ENCODE measurements at regions not wholly inside any gene's neighbourhood (a gene's known extent, or its start where the extent isn't known, plus 50 kb on each side); places are given as distances from the start of the nearest gene placed in this dataset.

DNA sequence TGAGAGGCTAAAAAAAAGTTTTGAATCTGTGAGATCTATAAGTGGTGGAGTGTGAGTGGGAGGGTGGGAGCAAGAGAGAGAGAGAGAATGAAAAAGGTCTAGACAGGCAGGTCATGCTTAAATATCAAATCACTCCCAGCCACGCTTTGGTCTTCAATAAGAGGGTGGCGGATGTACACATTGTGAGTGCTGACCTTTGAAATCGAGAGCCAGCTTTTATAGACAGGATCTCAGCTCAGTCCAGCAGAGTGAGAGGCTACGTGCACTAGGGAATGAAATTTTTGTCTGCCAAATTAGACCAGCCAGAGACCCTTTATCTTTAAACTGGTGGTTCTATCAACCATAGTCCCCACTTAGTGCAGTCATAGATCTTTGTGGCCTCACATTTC is 342.3 kb upstream of the PROK2 start:
- Histone ChIP-seq H3K9me3 (ENCODE audit: control insufficient read depth, low read length) (no peaks in the 10 kb centered on the region), H3K27ac (ENCODE audit: insufficient read depth, low read length, poor library complexity, severe bottlenecking) (no peak overlapping the region), H3K27me3 (replicated peaks; ENCODE audit: control insufficient read depth, insufficient read depth, low read length, poor library complexity, severe bottlenecking) (no peaks in the 10 kb centered on the region), H3K4me1 (ENCODE audit: control insufficient read depth, insufficient read depth, low read length, poor library complexity, severe bottlenecking) (no peaks in the 10 kb centered on the region), H3K4me3 (ENCODE audit: insufficient read depth, low read depth, low read length, poor library complexity, severe bottlenecking) (no peak overlapping the region), H3K36me3 (ENCODE audit: control insufficient read depth, insufficient read depth, low read length) (no peaks in the 10 kb centered on the region)
- no peak for DNase-seq

DNA sequence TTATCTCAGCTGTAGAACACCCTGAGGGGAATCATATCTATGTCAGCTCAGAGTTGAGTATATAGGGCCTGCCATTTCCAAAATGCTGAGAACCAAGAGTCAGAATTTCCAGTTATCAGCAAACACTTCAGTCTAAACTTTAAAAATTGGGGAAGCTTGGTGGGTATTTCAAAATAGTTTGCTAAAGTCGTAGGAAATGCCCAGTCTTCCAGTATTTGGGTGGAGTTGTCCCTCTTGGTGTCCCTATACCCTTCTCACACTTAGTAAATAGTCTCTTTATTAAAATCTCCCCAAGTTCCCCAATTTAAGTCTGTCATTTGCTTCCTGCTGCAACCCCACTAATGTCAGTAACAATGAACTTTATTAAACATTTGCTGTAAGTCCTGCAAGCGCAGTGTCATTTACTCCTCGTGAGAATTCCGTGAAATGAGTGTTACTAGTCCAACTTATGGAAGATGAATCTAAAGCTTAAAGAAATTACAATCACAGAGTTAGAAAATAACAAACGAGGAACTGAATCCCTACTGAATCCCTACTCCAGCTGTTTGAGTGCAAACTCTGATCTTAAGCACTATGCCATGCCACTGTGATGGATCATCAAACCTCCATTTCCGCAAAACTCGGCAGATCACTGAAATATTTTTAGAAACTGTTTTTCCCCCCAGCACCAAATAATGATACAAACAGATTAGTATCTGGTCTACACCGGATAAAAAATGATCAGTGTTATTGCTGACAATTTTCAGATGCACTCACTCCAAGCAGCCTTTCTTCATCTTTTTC is 341.7 kb upstream of the PROK2 start:
- H3K27ac ChIP-seq (ENCODE audit: insufficient read depth, low read length, poor library complexity, severe bottlenecking), result no peak overlapping the region
- H3K4me1 ChIP-seq (ENCODE audit: control insufficient read depth, insufficient read depth, low read length, poor library complexity, severe bottlenecking), result no peaks in the 10 kb centered on the region
- no peaks in the 10 kb centered on the region for H3K9me3 ChIP-seq (ENCODE audit: control insufficient read depth, low read length)
- H3K36me3 ChIP-seq (ENCODE audit: control insufficient read depth, insufficient read depth, low read length), result no peaks in the 10 kb centered on the region
- H3K4me3 ChIP-seq (ENCODE audit: insufficient read depth, low read depth, low read length, poor library complexity, severe bottlenecking), result no peak overlapping the region
- no peaks in the 10 kb centered on the region for H3K27me3 ChIP-seq (replicated peaks; ENCODE audit: control insufficient read depth, insufficient read depth, low read length, poor library complexity, severe bottlenecking)
- no peak for DNase-seq

DNA sequence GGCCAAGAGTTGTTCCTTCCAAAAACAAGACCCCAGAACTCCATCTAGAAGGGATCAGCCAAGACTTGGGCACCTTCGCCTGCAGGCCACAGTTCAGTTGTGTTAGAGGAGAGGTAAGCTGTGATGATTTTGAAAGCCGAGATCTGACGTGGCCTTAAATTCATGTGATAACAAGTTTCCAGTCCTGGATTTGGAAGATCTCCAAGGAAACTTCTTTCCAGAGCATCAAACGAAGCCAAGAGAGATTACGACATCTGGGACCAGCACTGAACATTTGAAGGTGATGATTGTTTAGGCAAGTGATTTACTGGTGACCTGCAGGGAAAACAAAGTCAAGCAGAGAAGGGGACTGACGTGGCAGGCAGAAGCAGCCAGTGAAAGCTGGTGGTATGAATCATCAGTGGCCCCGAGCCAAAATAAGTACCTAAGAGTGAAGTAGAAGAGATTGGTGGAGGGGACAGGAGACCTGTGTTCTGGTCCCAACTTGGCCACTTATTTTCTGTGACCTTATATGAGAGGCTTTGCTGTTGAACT is 339.0 kb upstream of the PROK2 start:
- Histone ChIP-seq H3K27ac (ENCODE audit: insufficient read depth, low read length, poor library complexity, severe bottlenecking) (no peak overlapping the region), H3K27me3 (replicated peaks; ENCODE audit: control insufficient read depth, insufficient read depth, low read length, poor library complexity, severe bottlenecking) (no peaks in the 10 kb centered on the region), H3K4me1 (ENCODE audit: control insufficient read depth, insufficient read depth, low read length, poor library complexity, severe bottlenecking) (no peaks in the 10 kb centered on the region), H3K36me3 (ENCODE audit: control insufficient read depth, insufficient read depth, low read length) (no peaks in the 10 kb centered on the region), H3K9me3 (ENCODE audit: control insufficient read depth, low read length) (no peaks in the 10 kb centered on the region), H3K4me3 (ENCODE audit: insufficient read depth, low read depth, low read length, poor library complexity, severe bottlenecking) (no peak overlapping the region)
- no peak for DNase-seq

DNA sequence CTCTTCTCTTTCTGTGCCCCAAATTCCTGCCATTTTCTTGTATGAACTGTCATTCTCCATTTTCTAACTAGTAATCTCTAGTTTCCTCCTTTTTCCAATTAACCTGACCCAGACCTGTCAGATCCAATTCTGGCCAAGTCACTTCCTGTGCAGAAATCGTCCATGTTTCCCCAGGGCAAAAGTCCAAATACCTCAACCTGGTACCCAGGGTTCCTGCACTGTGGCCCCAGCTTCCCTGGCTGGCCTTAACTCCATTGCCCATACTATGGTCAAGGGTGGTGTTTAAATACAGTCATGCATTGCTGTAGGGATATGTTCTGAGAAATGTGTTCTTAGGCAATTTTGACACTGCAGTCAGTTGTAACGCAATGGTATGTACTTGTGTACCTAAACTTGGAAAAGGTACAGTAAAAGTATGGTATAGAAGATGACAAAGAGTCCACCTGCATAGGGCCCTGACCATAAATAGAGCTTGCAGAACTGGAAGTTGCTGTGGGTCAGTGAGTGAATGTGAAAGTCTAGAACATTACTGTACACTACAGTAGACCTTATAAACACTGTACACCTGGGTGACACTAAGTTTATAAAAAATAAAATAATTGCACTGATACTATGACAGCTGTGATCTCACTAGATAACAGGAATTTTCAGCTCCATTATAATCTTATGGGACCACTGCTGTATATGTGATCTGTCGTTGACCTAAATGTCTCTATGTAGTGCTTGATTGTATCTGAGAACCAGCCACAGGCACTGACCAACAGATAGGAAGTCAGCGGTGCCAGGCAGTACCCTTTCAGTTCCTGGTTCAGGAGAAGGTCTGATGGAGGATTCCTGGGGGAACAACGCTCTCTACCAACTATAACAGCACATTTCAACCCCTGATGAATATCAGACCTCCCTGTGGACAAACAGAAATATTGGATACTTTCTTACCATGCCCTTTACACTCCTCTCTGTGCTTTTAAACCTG is 336.1 kb upstream of the PROK2 start:
- H3K27ac ChIP-seq (ENCODE audit: insufficient read depth, low read length, poor library complexity, severe bottlenecking), result no peak overlapping the region
- no peak for DNase-seq
- H3K27me3 ChIP-seq (replicated peaks; ENCODE audit: control insufficient read depth, insufficient read depth, low read length, poor library complexity, severe bottlenecking), result no peaks in the 10 kb centered on the region

DNA sequence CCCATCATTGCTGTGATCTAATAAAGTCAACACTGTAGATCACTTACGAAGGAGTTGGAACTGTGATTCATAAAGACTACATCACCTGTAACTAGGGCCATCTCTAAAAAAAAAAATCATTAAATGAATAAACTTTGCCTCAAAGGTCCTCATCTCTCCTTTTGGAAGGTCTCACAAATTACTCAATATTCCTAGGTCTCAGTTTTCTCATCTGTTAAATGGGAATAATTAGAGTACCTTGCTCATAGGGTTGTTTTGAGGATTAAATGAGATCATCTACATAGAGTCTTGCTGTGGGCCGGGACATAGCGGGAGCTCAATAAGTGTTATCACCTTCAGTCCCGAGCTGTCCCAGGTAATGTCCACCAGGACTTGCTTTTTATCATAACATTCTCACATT is 335.1 kb upstream of the PROK2 start:
- no peaks in the 10 kb centered on the region for H3K36me3 ChIP-seq (ENCODE audit: control insufficient read depth, insufficient read depth, low read length)
- no peaks in the 10 kb centered on the region for H3K9me3 ChIP-seq (ENCODE audit: control insufficient read depth, low read length)
- H3K4me1 ChIP-seq (ENCODE audit: control insufficient read depth, insufficient read depth, low read length, poor library complexity, severe bottlenecking), result no peaks in the 10 kb centered on the region
- DNase-seq, result no peak
- H3K4me3 ChIP-seq (ENCODE audit: insufficient read depth, low read depth, low read length, poor library complexity, severe bottlenecking), result no peak overlapping the region
- no peak overlapping the region for H3K27ac ChIP-seq (ENCODE audit: insufficient read depth, low read length, poor library complexity, severe bottlenecking)
- H3K27me3 ChIP-seq (replicated peaks; ENCODE audit: control insufficient read depth, insufficient read depth, low read length, poor library complexity, severe bottlenecking), result no peaks in the 10 kb centered on the region

More for the DNA sequence above, 336.1 kb upstream of the PROK2 start:
- Histone ChIP-seq H3K9me3 (ENCODE audit: control insufficient read depth, low read length) (no peaks in the 10 kb centered on the region), H3K4me3 (ENCODE audit: insufficient read depth, low read depth, low read length, poor library complexity, severe bottlenecking) (no peak overlapping the region), H3K36me3 (ENCODE audit: control insufficient read depth, insufficient read depth, low read length) (no peaks in the 10 kb centered on the region), H3K4me1 (ENCODE audit: control insufficient read depth, insufficient read depth, low read length, poor library complexity, severe bottlenecking) (no peaks in the 10 kb centered on the region)

DNA sequence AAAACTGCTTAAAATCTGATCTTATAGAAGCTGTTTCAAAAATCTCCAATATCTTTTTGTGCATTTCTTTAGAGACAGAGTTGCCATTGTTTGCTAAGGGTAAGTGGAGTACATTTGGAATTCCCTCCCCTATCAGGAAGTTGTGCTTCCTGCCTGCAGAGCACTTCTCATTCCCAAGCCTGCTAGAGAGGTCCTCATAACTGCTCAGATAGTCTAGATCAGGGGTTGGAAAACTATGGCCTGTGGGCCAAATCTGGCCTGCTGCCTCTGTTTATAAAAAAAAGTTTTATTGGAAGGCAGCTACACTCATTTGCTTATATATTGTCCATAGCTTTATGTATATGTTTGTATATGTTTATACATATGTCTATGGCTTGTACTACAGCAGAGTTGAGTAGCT is 333.7 kb upstream of the PROK2 start:
- H3K9me3 ChIP-seq (ENCODE audit: control insufficient read depth, low read length), result no peaks in the 10 kb centered on the region
- no peaks in the 10 kb centered on the region for H3K27me3 ChIP-seq (replicated peaks; ENCODE audit: control insufficient read depth, insufficient read depth, low read length, poor library complexity, severe bottlenecking)
- no peak for DNase-seq
- H3K27ac ChIP-seq (ENCODE audit: insufficient read depth, low read length, poor library complexity, severe bottlenecking), result no peak overlapping the region
- H3K4me1 ChIP-seq (ENCODE audit: control insufficient read depth, insufficient read depth, low read length, poor library complexity, severe bottlenecking), result no peaks in the 10 kb centered on the region
- no peaks in the 10 kb centered on the region for H3K36me3 ChIP-seq (ENCODE audit: control insufficient read depth, insufficient read depth, low read length)
- no peak overlapping the region for H3K4me3 ChIP-seq (ENCODE audit: insufficient read depth, low read depth, low read length, poor library complexity, severe bottlenecking)

DNA sequence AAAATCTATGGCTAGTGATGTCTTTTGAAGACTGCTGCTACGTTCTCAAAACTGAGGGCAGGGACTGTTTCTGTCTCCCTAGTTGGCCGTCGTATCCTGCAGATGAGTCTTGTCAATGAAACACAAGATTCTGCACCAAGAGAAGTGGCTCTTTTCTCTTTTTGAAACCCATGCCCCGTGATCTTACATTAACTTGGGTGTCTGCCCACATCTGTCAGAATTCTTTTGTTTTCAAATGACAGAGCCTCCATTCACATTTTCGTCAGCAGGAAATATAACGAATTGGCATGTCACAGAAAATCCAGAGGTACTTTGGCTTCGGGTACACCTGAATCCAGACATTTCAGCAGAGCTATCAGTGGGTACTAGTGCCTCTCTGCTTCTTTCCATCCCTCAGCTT is 331.3 kb upstream of the PROK2 start:
- DNase-seq, result no peak
- Histone ChIP-seq H3K4me3 (ENCODE audit: insufficient read depth, low read depth, low read length, poor library complexity, severe bottlenecking) (no peak overlapping the region), H3K27ac (ENCODE audit: insufficient read depth, low read length, poor library complexity, severe bottlenecking) (no peak overlapping the region), H3K9me3 (ENCODE audit: control insufficient read depth, low read length) (no peaks in the 10 kb centered on the region), H3K4me1 (ENCODE audit: control insufficient read depth, insufficient read depth, low read length, poor library complexity, severe bottlenecking) (no peaks in the 10 kb centered on the region), H3K27me3 (replicated peaks; ENCODE audit: control insufficient read depth, insufficient read depth, low read length, poor library complexity, severe bottlenecking) (no peaks in the 10 kb centered on the region), H3K36me3 (ENCODE audit: control insufficient read depth, insufficient read depth, low read length) (no peaks in the 10 kb centered on the region)

DNA sequence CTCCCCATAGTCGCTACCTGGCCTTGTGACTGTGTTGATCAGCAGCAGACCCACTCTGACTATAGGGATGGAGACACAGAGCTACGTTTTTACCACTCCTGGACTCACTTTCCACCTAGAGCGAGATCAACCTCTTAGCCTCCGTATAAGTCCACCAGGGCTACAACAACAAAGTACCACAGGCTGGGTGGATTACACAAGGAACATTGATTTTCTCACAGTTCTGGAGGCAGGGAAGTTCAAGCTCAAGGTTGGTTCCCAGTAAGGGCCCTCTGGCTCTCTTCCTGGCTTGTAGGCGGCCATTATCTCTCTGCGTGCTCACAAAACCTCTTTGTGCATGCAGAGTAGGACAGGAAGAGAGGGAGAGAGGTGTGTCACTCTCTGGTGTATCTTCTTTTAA is 330.4 kb upstream of the PROK2 start:
- Histone ChIP-seq H3K9me3 (ENCODE audit: control insufficient read depth, low read length) (no peaks in the 10 kb centered on the region), H3K36me3 (ENCODE audit: control insufficient read depth, insufficient read depth, low read length) (no peaks in the 10 kb centered on the region), H3K4me3 (ENCODE audit: insufficient read depth, low read depth, low read length, poor library complexity, severe bottlenecking) (no peak overlapping the region), H3K4me1 (ENCODE audit: control insufficient read depth, insufficient read depth, low read length, poor library complexity, severe bottlenecking) (no peaks in the 10 kb centered on the region), H3K27me3 (replicated peaks; ENCODE audit: control insufficient read depth, insufficient read depth, low read length, poor library complexity, severe bottlenecking) (no peaks in the 10 kb centered on the region), H3K27ac (ENCODE audit: insufficient read depth, low read length, poor library complexity, severe bottlenecking) (no peak overlapping the region)
- no peak for DNase-seq

DNA sequence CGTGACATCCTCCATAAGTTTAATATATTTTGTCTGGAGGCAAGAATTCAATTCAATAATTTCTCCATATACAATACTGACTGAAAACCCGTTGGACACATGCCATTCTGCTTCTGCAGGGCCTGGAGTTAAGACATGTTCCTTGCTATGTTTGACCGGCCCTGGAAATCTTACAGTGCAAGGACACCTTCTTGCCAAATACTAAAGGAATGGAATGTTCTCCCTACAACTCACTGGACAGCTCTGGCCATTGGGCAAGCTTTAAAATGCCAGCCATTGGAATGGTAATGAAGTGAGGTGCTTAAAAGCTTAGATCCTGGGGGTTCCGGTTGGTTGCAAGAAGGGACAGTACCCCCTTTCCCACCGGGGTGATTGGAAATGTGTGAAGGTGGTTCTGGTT is 329.8 kb upstream of the PROK2 start:
- Histone ChIP-seq H3K27me3 (replicated peaks; ENCODE audit: control insufficient read depth, insufficient read depth, low read length, poor library complexity, severe bottlenecking) (no peaks in the 10 kb centered on the region), H3K36me3 (ENCODE audit: control insufficient read depth, insufficient read depth, low read length) (no peaks in the 10 kb centered on the region), H3K4me3 (ENCODE audit: insufficient read depth, low read depth, low read length, poor library complexity, severe bottlenecking) (no peak overlapping the region), H3K4me1 (ENCODE audit: control insufficient read depth, insufficient read depth, low read length, poor library complexity, severe bottlenecking) (no peaks in the 10 kb centered on the region), H3K27ac (ENCODE audit: insufficient read depth, low read length, poor library complexity, severe bottlenecking) (no peak overlapping the region), H3K9me3 (ENCODE audit: control insufficient read depth, low read length) (no peaks in the 10 kb centered on the region)
- no peak for DNase-seq

DNA sequence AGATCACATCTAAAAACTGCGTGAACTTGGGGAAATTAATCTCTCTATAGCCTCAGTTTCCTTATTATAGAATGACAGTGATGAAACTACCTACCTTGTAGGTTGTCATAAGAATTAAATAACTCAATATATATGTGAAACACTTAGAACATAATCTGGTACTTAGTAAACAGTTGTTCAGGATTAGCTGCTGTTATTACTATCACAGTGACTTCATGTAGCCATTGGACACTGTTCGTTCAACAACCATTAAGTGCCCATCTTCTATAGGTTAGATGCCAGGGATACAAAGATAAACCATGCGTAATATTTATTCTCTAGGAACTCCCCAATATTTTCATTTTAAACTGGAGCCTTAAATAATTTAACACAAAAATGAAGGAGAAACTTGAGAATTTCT is 329.0 kb upstream of the PROK2 start:
- Histone ChIP-seq H3K9me3 (ENCODE audit: control insufficient read depth, low read length) (no peaks in the 10 kb centered on the region), H3K4me1 (ENCODE audit: control insufficient read depth, insufficient read depth, low read length, poor library complexity, severe bottlenecking) (no peaks in the 10 kb centered on the region), H3K4me3 (ENCODE audit: insufficient read depth, low read depth, low read length, poor library complexity, severe bottlenecking) (no peak overlapping the region), H3K27ac (ENCODE audit: insufficient read depth, low read length, poor library complexity, severe bottlenecking) (no peak overlapping the region), H3K27me3 (replicated peaks; ENCODE audit: control insufficient read depth, insufficient read depth, low read length, poor library complexity, severe bottlenecking) (no peaks in the 10 kb centered on the region), H3K36me3 (ENCODE audit: control insufficient read depth, insufficient read depth, low read length) (no peaks in the 10 kb centered on the region)
- DNase-seq, result no peak
